ENCODE measurements at regions not wholly inside any gene's neighbourhood (a gene's known extent, or its start where the extent isn't known, plus 50 kb on each side); places are given as distances from the start of the nearest gene placed in this dataset.
"Not testable (repeated sequence)": the region's sequence is repeated elsewhere in the genome, so short reads cannot be mapped to it uniquely, and the experiment has no call there.

DNA sequence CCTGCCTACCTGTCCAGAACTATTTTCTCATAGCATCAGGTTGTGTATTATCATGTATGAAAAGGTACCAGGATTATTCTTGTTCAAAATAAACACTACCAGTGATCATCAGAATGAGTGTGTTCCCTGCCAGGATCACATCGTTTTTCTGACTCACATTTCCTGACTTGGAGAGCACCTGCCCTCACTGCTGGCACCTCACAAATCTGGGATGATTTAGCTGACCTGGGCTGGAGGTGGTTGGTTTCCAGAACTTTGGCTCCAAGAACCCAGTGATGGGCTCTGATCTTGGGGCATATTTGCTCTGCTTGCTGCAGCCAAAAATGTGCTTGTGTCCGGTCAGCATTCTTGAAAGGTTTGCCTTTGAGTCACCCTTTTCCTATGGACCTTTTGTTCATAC, 836.3 kb upstream of the ACVR2A start:
- DNase-seq (no peak), ATAC-seq (no peak)
- no peaks in the 10 kb centered on the region for H3K36me3 ChIP-seq (ENCODE audit: insufficient read depth in 1 of 2, low read depth in 1 of 2)
- H3K4me3 ChIP-seq: no peak overlapping the region
- H3K27ac ChIP-seq: no peak overlapping the region
- no peaks in the 10 kb centered on the region for H3K9me3 ChIP-seq
- TF ChIP-seq, protein P1, sequence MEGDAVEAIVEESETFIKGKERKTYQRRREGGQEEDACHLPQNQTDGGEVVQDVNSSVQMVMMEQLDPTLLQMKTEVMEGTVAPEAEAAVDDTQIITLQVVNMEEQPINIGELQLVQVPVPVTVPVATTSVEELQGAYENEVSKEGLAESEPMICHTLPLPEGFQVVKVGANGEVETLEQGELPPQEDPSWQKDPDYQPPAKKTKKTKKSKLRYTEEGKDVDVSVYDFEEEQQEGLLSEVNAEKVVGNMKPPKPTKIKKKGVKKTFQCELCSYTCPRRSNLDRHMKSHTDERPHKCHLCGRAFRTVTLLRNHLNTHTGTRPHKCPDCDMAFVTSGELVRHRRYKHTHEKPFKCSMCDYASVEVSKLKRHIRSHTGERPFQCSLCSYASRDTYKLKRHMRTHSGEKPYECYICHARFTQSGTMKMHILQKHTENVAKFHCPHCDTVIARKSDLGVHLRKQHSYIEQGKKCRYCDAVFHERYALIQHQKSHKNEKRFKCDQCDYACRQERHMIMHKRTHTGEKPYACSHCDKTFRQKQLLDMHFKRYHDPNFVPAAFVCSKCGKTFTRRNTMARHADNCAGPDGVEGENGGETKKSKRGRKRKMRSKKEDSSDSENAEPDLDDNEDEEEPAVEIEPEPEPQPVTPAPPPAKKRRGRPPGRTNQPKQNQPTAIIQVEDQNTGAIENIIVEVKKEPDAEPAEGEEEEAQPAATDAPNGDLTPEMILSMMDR (IDR thresholded peaks at IDR 0.05): no peak
- 25 to 35% (median 28%) methylated on average over 2 of the region's 2 CpGs for WGBS, 3 donors
- no peaks in the 10 kb centered on the region for H3K4me1 ChIP-seq
- no peaks in the 10 kb centered on the region for H3K27me3 ChIP-seq (ENCODE audit: insufficient read depth in 3 of 3, low read length in 2 of 3)
- intact Hi-C loops (cut with DNase I): no loop called here

GRCh38 chr2:147006736-147007141, 838.1 kb upstream of the ACVR2A start:
- DNase-seq (no peak), ATAC-seq (no peak)
- Histone ChIP-seq H3K27ac (no peak overlapping the region), H3K4me1 (no peaks in the 10 kb centered on the region), H3K9me3 (no peaks in the 10 kb centered on the region), H3K36me3 (ENCODE audit: insufficient read depth in 1 of 2, low read depth in 1 of 2) (no peaks in the 10 kb centered on the region), H3K4me3 (no peak overlapping the region), H3K27me3 (ENCODE audit: insufficient read depth in 3 of 3, low read length in 2 of 3) (no peaks in the 10 kb centered on the region)
- intact Hi-C loops (cut with DNase I): no loop called here
- WGBS, 3 donors: 15 to 27% (median 16%) methylated on average over 2 of the region's 2 CpGs
- TF ChIP-seq, protein P1 (IDR thresholded peaks at IDR 0.05): no peak

DNA sequence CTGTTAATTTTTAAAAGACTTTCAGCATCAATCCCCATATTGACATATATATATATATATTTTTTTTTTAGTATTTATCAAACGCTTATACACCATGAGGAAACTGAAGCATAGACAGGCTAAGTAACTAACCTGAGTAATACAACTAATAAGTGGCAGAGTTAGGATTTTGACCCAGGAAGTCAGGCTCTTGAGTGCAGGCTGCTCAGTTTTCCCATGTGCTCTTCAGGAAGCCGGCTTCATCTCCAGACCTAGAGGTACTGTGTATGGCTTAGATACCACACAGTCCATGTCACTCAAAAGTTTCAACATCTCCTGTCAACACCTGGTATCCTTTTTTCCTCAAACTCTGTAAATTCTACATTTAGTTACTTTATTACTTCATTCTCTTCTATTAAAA, 841.7 kb upstream of the ACVR2A start:
- ATAC-seq (no peak), DNase-seq (no peak)
- H3K27ac ChIP-seq: no peak overlapping the region
- H3K36me3 ChIP-seq (ENCODE audit: insufficient read depth in 1 of 2, low read depth in 1 of 2): no peaks in the 10 kb centered on the region
- no peak overlapping the region for H3K4me3 ChIP-seq
- intact Hi-C loops (cut with DNase I): no loop called here
- no peaks in the 10 kb centered on the region for H3K9me3 ChIP-seq
- H3K27me3 ChIP-seq (ENCODE audit: insufficient read depth in 3 of 3, low read length in 2 of 3): no peaks in the 10 kb centered on the region
- TF ChIP-seq, protein P1 (IDR thresholded peaks at IDR 0.05): no peak
- 92 to 97% (median 96%) methylated on average over 2 of the region's 2 CpGs for WGBS, 3 donors
- no peaks in the 10 kb centered on the region for H3K4me1 ChIP-seq

DNA sequence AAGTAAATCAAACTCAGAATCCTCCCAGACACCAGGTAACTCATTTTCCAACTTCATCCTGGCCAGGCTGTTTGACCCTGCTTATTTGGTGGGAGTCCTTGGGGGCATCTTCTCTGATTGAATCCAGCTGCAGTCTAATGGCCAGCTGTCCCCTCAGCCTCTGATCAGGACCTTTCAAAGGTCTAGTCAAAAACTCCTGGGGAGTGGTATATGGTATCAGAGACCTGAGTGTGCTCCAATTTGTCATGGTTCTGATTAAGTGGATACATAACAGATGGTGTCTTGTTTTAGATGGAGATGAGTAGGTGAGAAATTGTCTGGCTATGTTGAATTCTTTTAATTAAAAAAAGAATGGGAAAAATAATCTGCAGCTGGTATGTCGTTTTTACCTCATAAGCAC, 842.6 kb upstream of the ACVR2A start:
- intact Hi-C loops (cut with DNase I): no loop called here
- H3K9me3 ChIP-seq: no peaks in the 10 kb centered on the region
- no peaks in the 10 kb centered on the region for H3K27me3 ChIP-seq (ENCODE audit: insufficient read depth in 3 of 3, low read length in 2 of 3)
- H3K4me3 ChIP-seq: no peak overlapping the region
- DNase-seq (no peak), ATAC-seq (no peak)
- H3K4me1 ChIP-seq: no peaks in the 10 kb centered on the region
- 35 to 51% (median 41%) methylated on average over 1 of the region's 1 CpG for WGBS, 3 donors
- TF ChIP-seq, protein P1 (IDR thresholded peaks at IDR 0.05): no peak
- H3K27ac ChIP-seq: no peak overlapping the region
- H3K36me3 ChIP-seq (ENCODE audit: insufficient read depth in 1 of 2, low read depth in 1 of 2): no peaks in the 10 kb centered on the region

DNA sequence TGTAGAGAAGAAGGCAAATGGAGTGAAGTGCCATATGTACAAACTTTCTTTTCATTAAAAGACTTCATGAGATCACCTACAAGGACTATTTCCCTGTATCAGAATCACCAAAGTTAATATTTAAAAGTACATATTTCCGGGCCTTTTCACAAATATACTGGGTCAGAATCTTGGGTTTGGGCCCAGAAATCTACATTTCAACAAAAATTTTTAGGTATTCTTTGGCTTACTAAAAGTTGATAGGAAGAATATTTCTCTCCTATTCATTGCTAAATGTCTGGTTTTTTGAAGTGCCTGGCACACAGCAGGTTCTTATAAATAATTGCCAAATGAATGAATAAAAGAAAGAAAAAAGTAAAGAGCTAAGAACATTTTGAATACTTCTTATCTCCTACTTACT, 843.8 kb upstream of the ACVR2A start:
- Histone ChIP-seq H3K36me3 (ENCODE audit: insufficient read depth in 1 of 2, low read depth in 1 of 2) (no peaks in the 10 kb centered on the region), H3K27ac (no peak overlapping the region), H3K27me3 (ENCODE audit: insufficient read depth in 3 of 3, low read length in 2 of 3) (no peaks in the 10 kb centered on the region), H3K4me1 (no peaks in the 10 kb centered on the region), H3K9me3 (no peaks in the 10 kb centered on the region), H3K4me3 (no peak overlapping the region)
- TF ChIP-seq, protein P1 (IDR thresholded peaks at IDR 0.05): no peak
- no peak for DNase-seq
- WGBS, 3 donors: 84 to 91% (median 89%) methylated on average over 1 of the region's 1 CpG
- ATAC-seq: no peak
- intact Hi-C loops (cut with DNase I): no loop called here

DNA sequence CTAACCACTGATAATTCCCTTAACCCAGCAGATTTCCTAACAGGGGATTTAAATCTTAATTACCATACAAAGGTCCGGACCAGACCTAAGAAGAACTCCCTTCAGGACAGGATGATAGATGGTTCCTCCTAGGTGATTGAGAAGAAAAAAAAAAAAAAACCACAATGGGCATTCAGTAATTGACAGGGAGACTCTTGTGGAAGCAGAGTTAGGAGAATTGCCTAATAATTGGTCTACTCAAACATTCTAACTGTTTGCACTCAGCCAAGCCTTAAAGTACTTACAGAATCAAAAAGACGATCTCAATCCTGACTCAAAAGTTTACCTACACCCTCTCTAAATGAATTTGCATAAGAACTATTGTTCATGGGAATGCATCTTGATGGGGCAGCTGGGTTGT, 844.7 kb upstream of the ACVR2A start:
- not testable (repeated sequence) for ATAC-seq
- 63 to 68% (median 66%) methylated on average over 2 of the region's 2 CpGs for WGBS, 3 donors

More for the DNA sequence above, 844.7 kb upstream of the ACVR2A start:
- H3K9me3 ChIP-seq; DNase-seq; H3K4me3 ChIP-seq; H3K27me3 ChIP-seq (ENCODE audit: insufficient read depth in 3 of 3, low read length in 2 of 3); H3K27ac ChIP-seq; H3K4me1 ChIP-seq; H3K36me3 ChIP-seq (ENCODE audit: insufficient read depth in 1 of 2, low read depth in 1 of 2); intact Hi-C loops (cut with DNase I): not testable (repeated sequence)

Measured in psoas muscle (tissue), 7 donors.